HG03432 (cell line): ENCODE measurements at regions not wholly inside any gene's neighbourhood (a gene's known extent, or its start where the extent isn't known, plus 50 kb on each side); places are given as distances from the start of the nearest gene placed in this dataset.
A peak's percentile ranks its signal among the peaks of the same experiment; 100 is the strongest.

Source experiments
- ATAC-seq: cut with Tn5 transposase; IDR thresholded peaks from one replicate; pipeline ENCODE4 v1.9.1; 2021; ENCODE audit warnings: mild to moderate bottlenecking, moderate library complexity; ENCODE audit not compliant: unreplicated experiment

GRCh38 chr7:91517201-91517785, 253.1 kb downstream of the FZD1 start:
- no peak for ATAC-seq

- no peak for ATAC-seq
These were observed 253.8 kb downstream of the FZD1 start for GRCh38 chr7:91518058-91518457.

- no peak for ATAC-seq
These were observed 255.3 kb downstream of the FZD1 start for GRCh38 chr7:91519241-91520158.

GRCh38 chr7:91520645-91521044, 256.4 kb downstream of the FZD1 start:
- no peak for ATAC-seq

- no peak for ATAC-seq
These were observed 262.2 kb downstream of the FZD1 start for GRCh38 chr7:91526404-91526803.

- no peak for ATAC-seq
These were observed 263.2 kb downstream of the FZD1 start for GRCh38 chr7:91527460-91527859.

GRCh38 chr7:91533996-91534395, 269.8 kb downstream of the FZD1 start:
- no peak for ATAC-seq

- ATAC-seq: peak; percentile 44
These were observed 273.3 kb downstream of the FZD1 start for GRCh38 chr7:91537260-91538152.

GRCh38 chr7:91541641-91542040, 277.4 kb downstream of the FZD1 start:
- no peak for ATAC-seq

GRCh38 chr7:91543646-91544045, 279.4 kb downstream of the FZD1 start:
- no peak for ATAC-seq

GRCh38 chr7:91549878-91550277, 285.6 kb downstream of the FZD1 start:
- ATAC-seq: no peak

- ATAC-seq: no peak
These were observed 286.7 kb downstream of the FZD1 start for GRCh38 chr7:91550931-91551330.

- no peak for ATAC-seq
These were observed 287.3 kb downstream of the FZD1 start for GRCh38 chr7:91551377-91552175.

- ATAC-seq: no peak
These were observed 289.2 kb downstream of the FZD1 start for GRCh38 chr7:91553410-91553895.

- ATAC-seq: no peak
These were observed 290.6 kb downstream of the FZD1 start for GRCh38 chr7:91554883-91555282.

GRCh38 chr7:91556239-91556638, 292.0 kb downstream of the FZD1 start:
- ATAC-seq: no peak

- ATAC-seq: no peak
These were observed 292.9 kb downstream of the FZD1 start for GRCh38 chr7:91556956-91557650.

GRCh38 chr7:91557789-91558404, 293.7 kb downstream of the FZD1 start:
- ATAC-seq: peak; percentile 92

- no peak for ATAC-seq
These were observed 295.7 kb downstream of the FZD1 start for GRCh38 chr7:91559947-91560346.
